ENCODE measurements at regions not wholly inside any gene's neighbourhood (a gene's known extent, or its start where the extent isn't known, plus 50 kb on each side); places are given as distances from the start of the nearest gene placed in this dataset.
A peak's percentile ranks its signal among the peaks of the same experiment; 100 is the strongest.

DNA sequence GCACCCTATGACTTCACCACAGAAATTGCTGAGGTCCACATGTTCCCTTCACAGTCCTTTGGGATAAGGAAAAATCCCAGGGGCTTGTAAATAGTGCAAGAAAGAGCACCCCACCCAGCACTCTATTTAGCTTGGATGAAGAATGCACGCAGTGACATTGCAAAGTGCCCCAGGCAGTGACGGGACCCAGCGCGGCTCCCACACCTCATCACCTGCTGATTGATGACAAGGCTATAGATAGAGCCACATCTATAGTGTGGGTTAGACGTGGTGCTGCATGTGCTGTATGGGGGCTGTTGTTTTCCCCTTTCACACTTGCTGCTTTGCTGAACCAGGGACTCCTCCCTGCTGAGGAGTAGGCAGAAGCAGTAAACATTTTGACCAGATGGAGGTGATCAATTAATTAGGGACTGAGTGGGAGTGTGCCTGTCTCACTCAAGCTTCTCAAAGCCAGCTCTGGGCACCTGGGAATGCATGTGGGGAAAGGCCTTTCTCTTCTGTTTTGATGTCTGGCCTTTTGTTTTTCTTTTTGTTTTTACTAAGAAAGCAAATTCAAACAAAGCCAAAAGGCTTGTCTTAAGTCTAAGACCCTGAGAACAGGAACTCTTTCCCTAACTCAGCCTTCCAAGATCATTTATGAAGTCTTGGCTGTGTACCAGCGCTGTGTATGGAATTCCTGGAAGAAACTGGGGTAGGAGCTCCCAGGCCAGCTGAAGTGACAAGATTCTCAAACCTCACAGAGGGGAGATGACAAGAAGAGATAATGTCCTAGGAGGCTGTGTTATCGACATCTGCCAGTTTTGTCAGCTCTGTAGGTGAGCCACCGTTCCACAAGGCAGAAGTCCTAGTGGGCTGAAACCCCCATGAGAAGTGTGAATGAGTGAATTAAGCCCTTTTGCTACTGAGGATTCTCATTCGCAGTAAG is 219.7 kb downstream of the BARX2 start:
- Mint-ChIP-seq H3K27ac (peak overlapping the region; percentile 79), H3K9me3 (peaks cover 8% of the 10 kb centered on the region), H3K27me3 (no peaks in the 10 kb centered on the region), H3K4me1 (ENCODE audit: unreplicated experiment) (peaks cover 6% of the 10 kb centered on the region), H3K4me3 (peak overlapping the region; percentile 70), H3K36me3 (no peaks in the 10 kb centered on the region)
- no peak for DNase-seq (ENCODE audit: extremely low spot score, unreplicated experiment)
- TF ChIP-seq, protein P1, sequence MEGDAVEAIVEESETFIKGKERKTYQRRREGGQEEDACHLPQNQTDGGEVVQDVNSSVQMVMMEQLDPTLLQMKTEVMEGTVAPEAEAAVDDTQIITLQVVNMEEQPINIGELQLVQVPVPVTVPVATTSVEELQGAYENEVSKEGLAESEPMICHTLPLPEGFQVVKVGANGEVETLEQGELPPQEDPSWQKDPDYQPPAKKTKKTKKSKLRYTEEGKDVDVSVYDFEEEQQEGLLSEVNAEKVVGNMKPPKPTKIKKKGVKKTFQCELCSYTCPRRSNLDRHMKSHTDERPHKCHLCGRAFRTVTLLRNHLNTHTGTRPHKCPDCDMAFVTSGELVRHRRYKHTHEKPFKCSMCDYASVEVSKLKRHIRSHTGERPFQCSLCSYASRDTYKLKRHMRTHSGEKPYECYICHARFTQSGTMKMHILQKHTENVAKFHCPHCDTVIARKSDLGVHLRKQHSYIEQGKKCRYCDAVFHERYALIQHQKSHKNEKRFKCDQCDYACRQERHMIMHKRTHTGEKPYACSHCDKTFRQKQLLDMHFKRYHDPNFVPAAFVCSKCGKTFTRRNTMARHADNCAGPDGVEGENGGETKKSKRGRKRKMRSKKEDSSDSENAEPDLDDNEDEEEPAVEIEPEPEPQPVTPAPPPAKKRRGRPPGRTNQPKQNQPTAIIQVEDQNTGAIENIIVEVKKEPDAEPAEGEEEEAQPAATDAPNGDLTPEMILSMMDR (conservative IDR thresholded peaks at IDR 0.05): no peak

DNA sequence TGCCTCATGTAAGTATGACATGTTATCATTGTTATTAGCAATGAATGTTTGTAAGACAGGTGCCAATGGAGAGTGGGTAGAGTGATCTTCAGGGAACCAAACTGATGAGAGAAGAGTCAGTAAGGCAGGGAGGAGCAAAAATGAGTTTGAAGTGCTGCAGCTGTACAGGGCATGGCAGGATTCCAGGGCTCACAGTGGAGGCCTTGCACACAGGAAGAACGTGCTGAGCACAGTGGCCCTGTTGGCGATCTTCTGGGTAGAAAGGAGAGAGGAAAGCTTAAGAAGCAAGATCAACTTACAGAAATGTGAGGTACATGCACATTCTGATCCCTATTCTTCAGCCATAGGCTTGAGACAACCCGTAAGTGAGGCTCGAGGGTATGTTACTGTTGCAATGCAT is 219.3 kb upstream of the TMEM45B start:
- H3K9me3 Mint-ChIP-seq: peaks cover 8% of the 10 kb centered on the region
- no peak for DNase-seq (ENCODE audit: extremely low spot score, unreplicated experiment)
- TF ChIP-seq, protein P1 (conservative IDR thresholded peaks at IDR 0.05): no peak
- no peaks in the 10 kb centered on the region for H3K36me3 Mint-ChIP-seq
- no peaks in the 10 kb centered on the region for H3K27me3 Mint-ChIP-seq
- H3K4me3 Mint-ChIP-seq: no peak overlapping the region
- H3K27ac Mint-ChIP-seq: no peak overlapping the region
- H3K4me1 Mint-ChIP-seq (ENCODE audit: unreplicated experiment): peaks cover 6% of the 10 kb centered on the region

DNA sequence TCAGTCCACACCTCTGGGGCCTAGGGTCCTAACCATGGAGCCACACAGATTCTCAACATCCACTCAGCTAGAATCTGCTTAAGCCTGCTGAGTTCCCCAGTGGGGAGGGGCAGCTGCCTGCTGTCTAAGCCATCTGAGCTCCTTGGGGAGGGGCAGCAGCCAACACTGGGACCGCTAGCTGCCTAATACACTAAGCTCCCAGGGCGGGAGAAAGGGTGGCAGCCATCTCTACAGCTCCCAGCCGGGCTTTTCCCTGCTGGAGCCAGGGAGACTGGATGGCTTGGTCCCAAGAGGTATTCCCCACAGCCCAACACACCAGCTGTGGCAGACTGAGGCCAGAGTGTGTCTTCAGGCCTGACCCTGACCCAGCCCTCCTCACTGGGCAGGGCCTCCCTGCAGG is 217.3 kb upstream of the TMEM45B start:
- no peak overlapping the region for H3K4me3 Mint-ChIP-seq
- H3K27ac Mint-ChIP-seq: no peak overlapping the region
- peaks cover 6% of the 10 kb centered on the region for H3K4me1 Mint-ChIP-seq (ENCODE audit: unreplicated experiment)
- no peaks in the 10 kb centered on the region for H3K27me3 Mint-ChIP-seq
- TF ChIP-seq, protein P1 (conservative IDR thresholded peaks at IDR 0.05): no peak
- H3K9me3 Mint-ChIP-seq: peaks cover 8% of the 10 kb centered on the region
- H3K36me3 Mint-ChIP-seq: no peaks in the 10 kb centered on the region
- DNase-seq (ENCODE audit: extremely low spot score, unreplicated experiment): no peak

DNA sequence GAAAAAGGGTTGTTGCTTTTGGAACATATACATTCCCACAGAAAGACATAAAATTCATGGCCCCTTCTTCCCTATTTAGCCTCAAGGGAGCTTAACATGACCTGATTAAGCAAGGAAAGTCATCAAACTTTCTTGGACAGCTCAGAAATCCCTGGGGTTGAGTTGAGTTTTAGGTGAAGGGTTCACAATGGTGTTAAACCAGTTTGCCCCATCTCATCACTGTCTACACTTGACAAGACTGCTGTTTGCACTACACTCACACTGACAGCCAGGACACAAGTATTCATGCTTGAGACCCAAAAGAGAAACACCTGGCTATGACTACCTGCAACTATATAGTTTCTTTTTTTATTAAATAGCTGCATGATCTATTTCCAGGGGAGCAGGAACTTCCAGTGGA is 209.8 kb upstream of the TMEM45B start:
- no peaks in the 10 kb centered on the region for H3K9me3 Mint-ChIP-seq
- no peaks in the 10 kb centered on the region for H3K36me3 Mint-ChIP-seq
- no peak overlapping the region for H3K4me3 Mint-ChIP-seq
- H3K4me1 Mint-ChIP-seq (ENCODE audit: unreplicated experiment): peaks cover 5% of the 10 kb centered on the region
- DNase-seq (ENCODE audit: extremely low spot score, unreplicated experiment): no peak
- TF ChIP-seq, protein P1 (conservative IDR thresholded peaks at IDR 0.05): no peak
- H3K27ac Mint-ChIP-seq: peak overlapping the region; percentile 70
- no peaks in the 10 kb centered on the region for H3K27me3 Mint-ChIP-seq

DNA sequence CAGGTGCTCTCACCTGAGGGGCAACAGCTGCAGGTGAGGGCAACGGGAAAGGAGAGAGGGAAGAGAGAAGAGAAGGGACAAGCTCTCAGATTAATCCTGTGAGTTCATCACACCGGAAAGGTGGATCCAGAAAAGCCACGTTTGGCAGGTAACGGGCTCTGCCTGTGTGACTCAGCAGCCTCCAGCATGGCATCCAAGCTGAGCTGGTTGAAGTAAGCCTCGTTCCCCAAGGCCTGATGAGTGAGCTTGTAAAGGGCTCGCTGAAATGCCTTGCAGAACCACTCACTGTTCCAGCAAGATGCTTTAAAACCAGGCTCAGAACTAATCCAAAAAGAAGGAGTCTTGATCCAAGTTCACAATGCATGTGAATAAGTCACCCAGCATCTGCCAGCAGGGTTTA is 206.9 kb upstream of the TMEM45B start:
- no peaks in the 10 kb centered on the region for H3K27me3 Mint-ChIP-seq
- H3K4me1 Mint-ChIP-seq (ENCODE audit: unreplicated experiment): peaks cover 22% of the 10 kb centered on the region
- H3K36me3 Mint-ChIP-seq: no peaks in the 10 kb centered on the region

More for the DNA sequence above, 206.9 kb upstream of the TMEM45B start:
- TF ChIP-seq, protein P1 (conservative IDR thresholded peaks at IDR 0.05): no peak
- H3K27ac Mint-ChIP-seq: no peak overlapping the region
- H3K9me3 Mint-ChIP-seq: no peaks in the 10 kb centered on the region
- no peak for DNase-seq (ENCODE audit: extremely low spot score, unreplicated experiment)
- H3K4me3 Mint-ChIP-seq: no peak overlapping the region
